ENCODE measurements at regions not wholly inside any gene's neighbourhood (a gene's known extent, or its start where the extent isn't known, plus 50 kb on each side); places are given as distances from the start of the nearest gene placed in this dataset.
A peak's percentile ranks its signal among the peaks of the same experiment; 100 is the strongest.

GRCh38 chr3:73950865-73951558 lies 326.3 kb upstream of the PDZRN3 start:
- Histone ChIP-seq H3K27me3 (no peaks in the 10 kb centered on the region), H3K27ac (no peak overlapping the region), H3K4me3 (no peak overlapping the region), H3K9me3 (no peaks in the 10 kb centered on the region), H3K4me1 (no peaks in the 10 kb centered on the region), H3K36me3 (no peaks in the 10 kb centered on the region)
- intact Hi-C loops (cut with DNase I; ENCODE audit: low total_unique reads): no loop called here
- 28 to 43% (median 38%) methylated on average over 4 of the region's 4 CpGs for WGBS, 5 donors
- peak in 1 of 2 donors; percentile 14 for DNase-seq
- TF ChIP-seq POLR2AphosphoS5 (IDR thresholded peaks at IDR 0.05) (no peak), CTCF (IDR thresholded peaks at IDR 0.05) (no peak)

DNA sequence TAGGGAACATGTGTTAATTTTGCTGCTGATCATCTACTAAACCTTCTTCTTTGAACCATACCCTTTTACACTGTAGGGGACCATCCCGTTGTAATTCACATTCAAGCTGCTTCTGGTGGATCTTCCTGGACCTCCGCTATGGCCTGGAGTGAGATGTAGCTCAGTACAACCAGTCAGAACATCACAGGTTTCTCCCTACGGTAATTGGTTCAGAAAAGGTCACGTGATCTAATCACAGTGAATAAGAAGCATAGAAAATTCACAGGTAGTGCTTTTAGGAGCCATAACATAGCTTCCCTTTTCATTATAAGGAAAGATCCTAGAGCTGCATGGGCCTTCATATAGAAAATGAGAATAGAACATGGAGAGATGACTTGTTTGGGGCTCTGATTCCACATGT lies 320.8 kb upstream of the PDZRN3 start:
- intact Hi-C loops (cut with DNase I; ENCODE audit: low total_unique reads): no loop called here
- Histone ChIP-seq H3K27me3 (no peaks in the 10 kb centered on the region), H3K9me3 (peaks cover 0 to 3% (median 0%) of the 10 kb centered on the region in 4 donors), H3K4me1 (no peaks in the 10 kb centered on the region), H3K36me3 (no peaks in the 10 kb centered on the region), H3K27ac (no peak overlapping the region), H3K4me3 (no peak overlapping the region)
- TF ChIP-seq EP300 (IDR thresholded peaks at IDR 0.05): no peak
- TF ChIP-seq POLR2A (IDR thresholded peaks at IDR 0.05): no peak
- no peak for TF ChIP-seq CTCF (IDR thresholded peaks at IDR 0.05)
- TF ChIP-seq POLR2AphosphoS5 (IDR thresholded peaks at IDR 0.05): no peak
- no peak for DNase-seq
- WGBS, 5 donors: 83 to 89% (median 86%) methylated on average over 4 of the region's 4 CpGs

GRCh38 chr3:73939985-73940384 lies 315.2 kb upstream of the PDZRN3 start:
- peaks cover 0 to 3% (median 0%) of the 10 kb centered on the region in 4 donors for H3K9me3 ChIP-seq
- no peaks in the 10 kb centered on the region for H3K4me1 ChIP-seq
- no peak overlapping the region for H3K4me3 ChIP-seq
- intact Hi-C loops (cut with DNase I; ENCODE audit: low total_unique reads): no loop called here
- H3K36me3 ChIP-seq: no peaks in the 10 kb centered on the region
- DNase-seq: no peak
- no peak overlapping the region for H3K27ac ChIP-seq
- no peaks in the 10 kb centered on the region for H3K27me3 ChIP-seq
- no peak for TF ChIP-seq POLR2AphosphoS5 (IDR thresholded peaks at IDR 0.05)
- TF ChIP-seq POLR2A (IDR thresholded peaks at IDR 0.05): no peak
- no peak for TF ChIP-seq EP300 (IDR thresholded peaks at IDR 0.05)
- TF ChIP-seq CTCF (IDR thresholded peaks at IDR 0.05): no peak

GRCh38 chr3:73933585-73933984 lies 308.8 kb upstream of the PDZRN3 start:
- intact Hi-C loops (cut with DNase I; ENCODE audit: low total_unique reads): no loop called here
- no peak overlapping the region for H3K4me3 ChIP-seq
- H3K27me3 ChIP-seq: no peaks in the 10 kb centered on the region
- H3K27ac ChIP-seq: no peak overlapping the region
- no peak for DNase-seq
- TF ChIP-seq EP300 (IDR thresholded peaks at IDR 0.05) (no peak), CTCF (IDR thresholded peaks at IDR 0.05) (no peak), POLR2A (IDR thresholded peaks at IDR 0.05) (no peak), POLR2AphosphoS5 (IDR thresholded peaks at IDR 0.05) (no peak)
- H3K9me3 ChIP-seq: no peaks in the 10 kb centered on the region
- 55 to 67% (median 60%) methylated on average over 3 of the region's 3 CpGs for WGBS, 5 donors
- H3K36me3 ChIP-seq: no peaks in the 10 kb centered on the region
- no peaks in the 10 kb centered on the region for H3K4me1 ChIP-seq

All from stomach (tissue), 8 donors.